HG03097 (cell line): ENCODE measurements at regions not wholly inside any gene's neighbourhood (a gene's known extent, or its start where the extent isn't known, plus 50 kb on each side); places are given as distances from the start of the nearest gene placed in this dataset.
"Not testable (repeated sequence)": the region's sequence is repeated elsewhere in the genome, so short reads cannot be mapped to it uniquely, and the experiment has no call there.

Experiments used
- ATAC-seq: cut with Tn5 transposase; IDR thresholded peaks from one replicate; pipeline ENCODE4 v1.9.1; 2021; ENCODE audit not compliant: unreplicated experiment, low FRiP score

GRCh38 chr1:163562355-163562754 is 240.6 kb downstream of the NUF2 start:
- ATAC-seq = no peak

GRCh38 chr1:163565166-163565565 is 243.4 kb downstream of the NUF2 start:
- no peak for ATAC-seq

GRCh38 chr1:163570071-163570470 is 248.3 kb downstream of the NUF2 start:
- no peak for ATAC-seq

- no peak for ATAC-seq
Observed at GRCh38 chr1:163571950-163572349, 250.2 kb downstream of the NUF2 start.

GRCh38 chr1:163574119-163574518 is 252.4 kb downstream of the NUF2 start:
- no peak for ATAC-seq

- no peak for ATAC-seq
Observed at GRCh38 chr1:163580926-163581325, 259.2 kb downstream of the NUF2 start.

GRCh38 chr1:163583661-163584181 is 262.0 kb downstream of the NUF2 start:
- ATAC-seq = no peak

GRCh38 chr1:163585796-163586195 is 264.0 kb downstream of the NUF2 start:
- no peak for ATAC-seq

GRCh38 chr1:163588796-163589195 is 267.0 kb downstream of the NUF2 start:
- no peak for ATAC-seq

- ATAC-seq = no peak
Observed at GRCh38 chr1:163589735-163590134, 268.0 kb downstream of the NUF2 start.

- ATAC-seq = not testable (repeated sequence)
Observed at GRCh38 chr1:163591131-163591530, 269.4 kb downstream of the NUF2 start.

GRCh38 chr1:163592623-163593022 is 270.9 kb downstream of the NUF2 start:
- ATAC-seq = not testable (repeated sequence)

GRCh38 chr1:163596106-163596505 is 274.4 kb downstream of the NUF2 start:
- not testable (repeated sequence) for ATAC-seq

- ATAC-seq = no peak
Observed at GRCh38 chr1:163596541-163597258, 274.9 kb downstream of the NUF2 start.

GRCh38 chr1:163604321-163604720 is 282.6 kb downstream of the NUF2 start:
- no peak for ATAC-seq

GRCh38 chr1:163604896-163605295 is 283.1 kb downstream of the NUF2 start:
- no peak for ATAC-seq

GRCh38 chr1:163608979-163609378 is 287.2 kb downstream of the NUF2 start:
- no peak for ATAC-seq

- ATAC-seq = no peak
Observed at GRCh38 chr1:163609858-163610257, 288.1 kb downstream of the NUF2 start.

- ATAC-seq = no peak
Observed at GRCh38 chr1:163610486-163610885, 288.7 kb downstream of the NUF2 start.

- no peak for ATAC-seq
Observed at GRCh38 chr1:163614361-163614760, 292.6 kb downstream of the NUF2 start.

GRCh38 chr1:163628034-163628773 is 306.4 kb downstream of the NUF2 start:
- ATAC-seq = no peak

GRCh38 chr1:163632269-163632668 is 310.5 kb downstream of the NUF2 start:
- ATAC-seq = no peak
